Keratinocyte (primary cell): ENCODE measurements at regions not wholly inside any gene's neighbourhood (a gene's known extent, or its start where the extent isn't known, plus 50 kb on each side); places are given as distances from the start of the nearest gene placed in this dataset.

ENCODE experiments used
- DNase-seq: peaks from one replicate; pipeline ENCODE4 v3.0.0-alpha.2; 2011; ENCODE audit warnings: low read depth, missing footprints, low spot score
- FAIRE-seq: peaks from 2 replicates; lab custom pipeline; 2011; peaks lifted over from hg19 to GRCh38; lab: Jason Lieb, UNC
- H2AFZ ChIP-seq: 2 replicates; pipeline ENCODE4 v1.6.0; 2012; ENCODE audit warnings: low read length, control low read depth, inconsistent platforms; ENCODE audit not compliant: control insufficient read depth
- H3K27ac ChIP-seq: 2 replicates; pipeline ENCODE4 v1.5.1; 2011; ENCODE audit warnings: low read length; ENCODE audit not compliant: control insufficient read depth, insufficient read depth
- H3K27me3 ChIP-seq: 3 replicates; pipeline ENCODE4 v1.6.0; 2011; ENCODE audit warnings: low read length; ENCODE audit not compliant: control insufficient read depth, insufficient read depth; ENCODE audit errors: extremely low read depth
- H3K36me3 ChIP-seq, 2 experiments: 2 replicates in 1 of 2; 3 replicates in 1 of 2; pipeline ENCODE4 v1.5.1; 2011; ENCODE audit warnings: low read length in 2 of 2, mild to moderate bottlenecking in 1 of 2; ENCODE audit not compliant: control insufficient read depth in 2 of 2, insufficient read depth in 2 of 2; ENCODE audit errors: extremely low read depth in 1 of 2
- H3K4me1 ChIP-seq: 3 replicates; pipeline ENCODE4 v1.5.1; 2011; ENCODE audit warnings: low read length; ENCODE audit not compliant: control insufficient read depth, insufficient read depth; ENCODE audit errors: extremely low read depth
- H3K4me2 ChIP-seq: 3 replicates; pipeline ENCODE4 v1.6.0; 2011; ENCODE audit warnings: low read depth, low read length; ENCODE audit not compliant: control insufficient read depth, insufficient read depth; ENCODE audit errors: extremely low read depth
- H3K4me3 ChIP-seq, 3 experiments: fragments of 200-600 bp in 1 of 3; sonication (generic) in 1 of 3; 2 replicates in 2 of 3; 3 replicates in 1 of 3; pipeline ENCODE4 v1.5.1; 2011 to 2016; ENCODE audit warnings: low read length in 3 of 3, mild to moderate bottlenecking in 3 of 3, control low read depth in 2 of 3, inconsistent platforms in 1 of 3, low read depth in 1 of 3, mixed read lengths in 1 of 3, mixed run types in 1 of 3, moderate library complexity in 1 of 3; ENCODE audit not compliant: control insufficient read depth in 2 of 3, insufficient read depth in 2 of 3; ENCODE audit errors: extremely low read depth in 1 of 3
- H3K79me2 ChIP-seq: 2 replicates; pipeline ENCODE4 v1.6.0; 2012; ENCODE audit warnings: low read length; ENCODE audit not compliant: control insufficient read depth, insufficient read depth
- H3K9ac ChIP-seq: 3 replicates; pipeline ENCODE4 v1.6.0; 2011; ENCODE audit warnings: low read length; ENCODE audit not compliant: control insufficient read depth, insufficient read depth; ENCODE audit errors: extremely low read depth
- H3K9me1 ChIP-seq: 3 replicates; pipeline ENCODE4 v1.6.0; 2011; ENCODE audit warnings: low read length; ENCODE audit not compliant: control insufficient read depth, insufficient read depth; ENCODE audit errors: extremely low read depth
- H3K9me3 ChIP-seq: 2 replicates; pipeline ENCODE4 v1.5.1; 2012; ENCODE audit warnings: low read depth, low read length; ENCODE audit not compliant: control insufficient read depth
- H4K20me1 ChIP-seq: 3 replicates; pipeline ENCODE4 v1.6.0; 2011; ENCODE audit warnings: low read length; ENCODE audit not compliant: control insufficient read depth, insufficient read depth; ENCODE audit errors: extremely low read depth
- CTCF ChIP-seq, 3 experiments: IDR thresholded peaks in 1 of 3; conservative IDR thresholded peaks in 1 of 3; optimal IDR thresholded peaks in 1 of 3; 2 replicates in 2 of 3; 3 replicates in 1 of 3; pipeline versions ENCODE3 to v1.5.1; 2011; ENCODE audit warnings: low read length in 3 of 3, mild to moderate bottlenecking in 3 of 3, moderate library complexity in 2 of 3, control low read depth in 1 of 3, inconsistent platforms in 1 of 3; ENCODE audit not compliant: insufficient read depth in 2 of 3; ENCODE audit errors: extremely low read depth in 1 of 3
- EZH2 ChIP-seq: IDR thresholded peaks from one replicate; pipeline ENCODE4 v1.6.1; 2012; ENCODE audit warnings: inconsistent platforms, mild to moderate bottlenecking, low read length, moderate library complexity
- dilution Hi-C: fragments of 300-500 bp; cut with MboI; formaldehyde crosslinking; loops from one replicate; pipeline ENCODE4 v1.7.0; 2020; ENCODE audit warnings: low sequenced_read_pairs; ENCODE audit not compliant: extremely low pct_ligation_motif_present

GRCh38 chr18:11548396-11548795, 61.0 kb upstream of the SLC35G4 start:
- Histone ChIP-seq H3K27me3 (no peaks in the 10 kb centered on the region), H3K27ac (no peak overlapping the region), H4K20me1 (no peaks in the 10 kb centered on the region), H3K9me1 (no peaks in the 10 kb centered on the region), H3K9ac (no peak overlapping the region), H3K9me3 (no peaks in the 10 kb centered on the region), H2AFZ (no peak overlapping the region), H3K4me1 (no peaks in the 10 kb centered on the region), H3K4me3 (no peak overlapping the region), H3K79me2 (no peaks in the 10 kb centered on the region), H3K36me3 (no peaks in the 10 kb centered on the region), H3K4me2 (no peak overlapping the region)
- TF ChIP-seq CTCF (optimal IDR thresholded peaks at IDR 0.05 in 1 of 3, IDR thresholded peaks at IDR 0.05 in 1 of 3, conservative IDR thresholded peaks at IDR 0.05 in 1 of 3; ENCODE audit: extremely low read depth in 1 of 3, insufficient read depth in 2 of 3, low read length in 3 of 3) (no peak), EZH2 (no peak)
- DNase-seq (no peak), FAIRE-seq (no peak)
- dilution Hi-C loops: no loop called here

GRCh38 chr18:11544060-11544633, 65.2 kb upstream of the SLC35G4 start:
- H3K36me3 ChIP-seq: no peaks in the 10 kb centered on the region
- H3K4me3 ChIP-seq: no peak overlapping the region
- TF ChIP-seq EZH2 (no peak), CTCF (optimal IDR thresholded peaks at IDR 0.05 in 1 of 3, IDR thresholded peaks at IDR 0.05 in 1 of 3, conservative IDR thresholded peaks at IDR 0.05 in 1 of 3; ENCODE audit: extremely low read depth in 1 of 3, insufficient read depth in 2 of 3, low read length in 3 of 3) (no peak)
- H3K27me3 ChIP-seq: no peaks in the 10 kb centered on the region
- H3K9me3 ChIP-seq: no peaks in the 10 kb centered on the region
- FAIRE-seq: no peak
- no peaks in the 10 kb centered on the region for H3K4me1 ChIP-seq
- H3K9ac ChIP-seq: no peak overlapping the region
- DNase-seq: no peak
- H3K4me2 ChIP-seq: no peak overlapping the region
- H3K79me2 ChIP-seq: no peaks in the 10 kb centered on the region
- H2AFZ ChIP-seq: no peak overlapping the region
- no peak overlapping the region for H3K27ac ChIP-seq
- dilution Hi-C loops: no loop called here
- H4K20me1 ChIP-seq: no peaks in the 10 kb centered on the region
- no peaks in the 10 kb centered on the region for H3K9me1 ChIP-seq
